BJ (cell line): ENCODE measurements at regions not wholly inside any gene's neighbourhood (a gene's known extent, or its start where the extent isn't known, plus 50 kb on each side); places are given as distances from the start of the nearest gene placed in this dataset.

Experiments used
- CTCF ChIA-PET: fragments of 350-600 bp; formaldehyde crosslinking; extraction: SDS; loops from one replicate; lab custom pipeline; 2021; ENCODE audit warnings: antibody characterized with exemption, inconsistent platforms; lab: Yijun Ruan, JAX
- POLR2A ChIA-PET: fragments of 300-600 bp; sonication (Branson Sonifier 250); formaldehyde crosslinking; extraction: SDS; loops from one replicate; lab custom pipeline; 2021; ENCODE audit warnings: antibody characterized with exemption; lab: Charles Lee
- DNase-seq: peaks from one replicate; pipeline ENCODE4 v3.0.0-alpha.2; 2011; ENCODE audit warnings: low read depth
- H3K27me3 ChIP-seq: 2 replicates; pipeline ENCODE4 v1.6.0; 2011; ENCODE audit warnings: low read length; ENCODE audit not compliant: control insufficient read depth, insufficient read depth
- H3K36me3 ChIP-seq: 2 replicates; pipeline ENCODE4 v1.5.1; 2011; ENCODE audit warnings: low read length; ENCODE audit not compliant: control insufficient read depth, insufficient read depth
- H3K4me3 ChIP-seq: 2 replicates; pipeline ENCODE4 v1.5.1; 2011; ENCODE audit warnings: low read depth, mild to moderate bottlenecking, control low read depth, low read length
- TF ChIP-seq, protein P1 (sequence below): IDR thresholded peaks from 2 replicates; pipeline ENCODE4 v1.5.1; 2011; ENCODE audit warnings: low read depth, mild to moderate bottlenecking, control low read depth, inconsistent platforms, low read length, moderate library complexity; ENCODE audit not compliant: insufficient read depth

DNA sequence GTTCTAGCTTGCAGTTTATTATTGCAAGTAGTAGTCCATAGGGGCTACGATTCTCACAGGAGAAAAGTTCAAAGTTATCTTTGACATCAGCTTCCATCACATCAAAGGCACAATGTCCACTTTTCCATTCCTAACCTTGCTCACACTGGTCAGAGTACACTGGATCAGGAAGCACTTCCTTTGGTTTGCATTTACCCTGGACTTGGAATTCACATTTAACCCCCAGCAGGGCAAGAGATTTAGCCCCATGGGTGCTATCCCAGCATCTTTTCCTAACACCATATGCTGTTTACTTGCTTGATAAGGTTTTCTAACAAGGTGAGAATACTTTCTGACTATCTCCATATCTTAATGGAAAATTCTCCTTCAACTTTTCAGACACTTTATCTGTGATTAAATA, 55.6 kb upstream of the ASTN2 start:
- ChIA-PET CTCF (no interaction called here), POLR2A (no interaction called here)
- H3K36me3 ChIP-seq, result no peaks in the 10 kb centered on the region
- no peak overlapping the region for H3K4me3 ChIP-seq
- no peak for DNase-seq
- no peaks in the 10 kb centered on the region for H3K27me3 ChIP-seq
- TF ChIP-seq, protein P1, sequence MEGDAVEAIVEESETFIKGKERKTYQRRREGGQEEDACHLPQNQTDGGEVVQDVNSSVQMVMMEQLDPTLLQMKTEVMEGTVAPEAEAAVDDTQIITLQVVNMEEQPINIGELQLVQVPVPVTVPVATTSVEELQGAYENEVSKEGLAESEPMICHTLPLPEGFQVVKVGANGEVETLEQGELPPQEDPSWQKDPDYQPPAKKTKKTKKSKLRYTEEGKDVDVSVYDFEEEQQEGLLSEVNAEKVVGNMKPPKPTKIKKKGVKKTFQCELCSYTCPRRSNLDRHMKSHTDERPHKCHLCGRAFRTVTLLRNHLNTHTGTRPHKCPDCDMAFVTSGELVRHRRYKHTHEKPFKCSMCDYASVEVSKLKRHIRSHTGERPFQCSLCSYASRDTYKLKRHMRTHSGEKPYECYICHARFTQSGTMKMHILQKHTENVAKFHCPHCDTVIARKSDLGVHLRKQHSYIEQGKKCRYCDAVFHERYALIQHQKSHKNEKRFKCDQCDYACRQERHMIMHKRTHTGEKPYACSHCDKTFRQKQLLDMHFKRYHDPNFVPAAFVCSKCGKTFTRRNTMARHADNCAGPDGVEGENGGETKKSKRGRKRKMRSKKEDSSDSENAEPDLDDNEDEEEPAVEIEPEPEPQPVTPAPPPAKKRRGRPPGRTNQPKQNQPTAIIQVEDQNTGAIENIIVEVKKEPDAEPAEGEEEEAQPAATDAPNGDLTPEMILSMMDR, result no peak

DNA sequence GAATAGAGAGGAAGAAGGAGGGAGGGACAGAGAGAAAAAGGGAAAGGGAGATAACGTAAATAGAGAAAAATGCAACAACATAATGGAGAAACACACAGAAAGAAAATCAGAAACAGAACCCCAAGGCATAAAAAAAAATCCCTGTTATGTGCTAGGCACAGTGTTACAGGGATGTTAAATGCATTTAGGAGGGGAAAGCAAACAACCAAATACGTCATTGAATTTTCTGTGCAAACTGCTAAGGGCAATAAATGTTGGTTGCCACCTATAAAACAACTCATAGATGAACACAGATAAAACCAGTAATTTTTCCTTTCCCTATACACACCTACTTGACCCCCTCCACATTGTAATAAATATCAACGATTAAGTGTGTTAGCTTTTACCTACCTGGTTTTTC, 51.3 kb upstream of the ASTN2 start:
- H3K36me3 ChIP-seq, result no peaks in the 10 kb centered on the region
- POLR2A ChIA-PET, result no interaction called here
- CTCF ChIA-PET, result no interaction called here
- H3K4me3 ChIP-seq, result no peak overlapping the region
- TF ChIP-seq, protein P1, result no peak
- H3K27me3 ChIP-seq, result no peaks in the 10 kb centered on the region
- DNase-seq, result no peak

DNA sequence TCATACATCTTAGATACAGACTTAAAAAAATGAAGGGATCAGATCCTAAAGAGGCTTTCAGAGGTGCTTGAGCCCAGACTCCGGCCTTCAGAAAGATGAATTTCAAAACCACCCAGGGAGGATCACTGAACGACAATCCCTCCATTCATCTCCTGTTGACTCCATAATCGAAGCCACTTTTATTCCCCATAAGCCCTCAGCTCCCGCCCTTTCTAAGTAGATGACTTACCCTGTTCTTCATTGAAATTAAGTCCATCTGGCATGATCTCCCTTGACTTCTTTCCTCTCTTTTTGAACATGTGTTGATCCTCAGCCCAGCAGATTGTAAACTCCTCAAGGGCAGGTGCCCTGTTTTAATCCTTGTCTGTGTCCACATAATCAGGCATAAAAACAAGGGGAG, 50.8 kb upstream of the ASTN2 start:
- DNase-seq, result no peak
- Histone ChIP-seq H3K36me3 (no peaks in the 10 kb centered on the region), H3K4me3 (no peak overlapping the region), H3K27me3 (no peaks in the 10 kb centered on the region)
- ChIA-PET CTCF (no interaction called here), POLR2A (no interaction called here)
- TF ChIP-seq, protein P1, result no peak

DNA sequence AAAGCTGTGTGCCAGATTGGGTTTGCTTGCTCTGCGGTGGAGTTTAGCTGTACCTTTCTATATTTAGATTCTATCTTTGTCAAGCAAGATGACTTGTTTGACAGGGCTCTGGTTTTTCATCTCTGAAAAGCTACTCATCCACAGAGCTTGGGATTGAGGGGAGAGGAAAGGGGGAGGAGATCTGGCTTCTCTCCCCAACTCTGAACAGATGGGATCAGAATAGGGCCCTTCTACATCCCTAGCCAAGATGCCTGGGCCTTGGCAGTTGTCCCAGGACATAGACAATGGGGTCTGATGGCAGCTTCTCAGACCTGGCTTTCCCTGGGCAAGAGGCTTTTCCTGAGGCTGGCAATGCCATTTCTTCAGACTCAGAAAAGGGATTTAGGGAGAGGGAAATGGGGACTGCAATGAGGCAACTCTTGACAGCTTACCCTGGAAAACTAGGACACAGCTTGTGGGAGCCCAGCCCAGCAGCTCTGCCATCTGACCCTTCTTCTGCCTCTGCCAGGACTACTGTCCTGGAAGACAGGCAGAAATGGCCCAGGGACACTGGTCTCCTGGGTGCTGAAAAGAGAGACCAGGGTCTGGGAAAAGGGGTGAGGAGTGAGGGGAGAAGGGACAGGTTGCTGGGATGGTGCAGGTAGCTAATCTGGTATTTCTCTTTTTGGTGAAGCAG, 50.2 kb upstream of the ASTN2 start:
- ChIA-PET CTCF (no interaction called here), POLR2A (no interaction called here)
- Histone ChIP-seq H3K27me3 (no peaks in the 10 kb centered on the region), H3K4me3 (no peak overlapping the region), H3K36me3 (no peaks in the 10 kb centered on the region)
- TF ChIP-seq, protein P1, result no peak
- no peak for DNase-seq
